Esophagus squamous epithelium (tissue), 4 donors: ENCODE measurements at regions not wholly inside any gene's neighbourhood (a gene's known extent, or its start where the extent isn't known, plus 50 kb on each side); places are given as distances from the start of the nearest gene placed in this dataset.

Source experiments
- POLR2A ChIP-seq, 4 donors: fragments of 450-650 bp; IDR thresholded peaks; one replicate each; pipeline ENCODE4 v1.6.1; 2017; ENCODE audit warnings: antibody characterized with exemption in 4 of 4, mild to moderate bottlenecking in 4 of 4, moderate library complexity in 3 of 4
- TF ChIP-seq, protein P1 (sequence below), 6 experiments: fragments of 450-650 bp in 4 of 6; fragments of 200-600 bp in 2 of 6; sonication (generic) in 2 of 6; IDR thresholded peaks; one replicate each; pipeline ENCODE4 v1.5.1; 2016 to 2019; ENCODE audit warnings: antibody characterized with exemption in 6 of 6, mild to moderate bottlenecking in 4 of 6, moderate library complexity in 4 of 6

DNA sequence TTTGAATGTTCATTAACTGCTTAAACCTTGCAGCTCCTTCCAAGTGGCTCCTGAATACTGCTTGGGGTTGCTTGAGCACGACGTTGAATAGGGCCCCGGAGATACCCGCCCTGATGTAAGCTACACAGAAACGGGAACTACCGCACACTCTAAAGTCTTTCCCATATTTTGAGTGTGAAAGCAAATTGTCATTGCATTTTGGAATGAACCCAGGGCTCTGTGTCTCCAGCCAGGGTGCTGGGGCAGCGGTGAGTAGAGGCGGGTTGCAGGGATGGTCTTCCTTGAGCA, 59.4 kb upstream of the HELT start:
- TF ChIP-seq, protein P1, sequence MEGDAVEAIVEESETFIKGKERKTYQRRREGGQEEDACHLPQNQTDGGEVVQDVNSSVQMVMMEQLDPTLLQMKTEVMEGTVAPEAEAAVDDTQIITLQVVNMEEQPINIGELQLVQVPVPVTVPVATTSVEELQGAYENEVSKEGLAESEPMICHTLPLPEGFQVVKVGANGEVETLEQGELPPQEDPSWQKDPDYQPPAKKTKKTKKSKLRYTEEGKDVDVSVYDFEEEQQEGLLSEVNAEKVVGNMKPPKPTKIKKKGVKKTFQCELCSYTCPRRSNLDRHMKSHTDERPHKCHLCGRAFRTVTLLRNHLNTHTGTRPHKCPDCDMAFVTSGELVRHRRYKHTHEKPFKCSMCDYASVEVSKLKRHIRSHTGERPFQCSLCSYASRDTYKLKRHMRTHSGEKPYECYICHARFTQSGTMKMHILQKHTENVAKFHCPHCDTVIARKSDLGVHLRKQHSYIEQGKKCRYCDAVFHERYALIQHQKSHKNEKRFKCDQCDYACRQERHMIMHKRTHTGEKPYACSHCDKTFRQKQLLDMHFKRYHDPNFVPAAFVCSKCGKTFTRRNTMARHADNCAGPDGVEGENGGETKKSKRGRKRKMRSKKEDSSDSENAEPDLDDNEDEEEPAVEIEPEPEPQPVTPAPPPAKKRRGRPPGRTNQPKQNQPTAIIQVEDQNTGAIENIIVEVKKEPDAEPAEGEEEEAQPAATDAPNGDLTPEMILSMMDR (IDR thresholded peaks at IDR 0.05): no peak
- no peak for TF ChIP-seq POLR2A (IDR thresholded peaks at IDR 0.05)
